GM12801 (cell line): ENCODE measurements at regions not wholly inside any gene's neighbourhood (a gene's known extent, or its start where the extent isn't known, plus 50 kb on each side); places are given as distances from the start of the nearest gene placed in this dataset.

Experiments used
- CTCF ChIP-seq: IDR thresholded peaks from one replicate; pipeline ENCODE4 v1.5.1; 2011; ENCODE audit warnings: control low read depth; ENCODE audit not compliant: insufficient read length; ENCODE audit errors: extremely low read depth

- no peak for TF ChIP-seq CTCF
Observed at GRCh38 chr4:67393007-67393406, 152.3 kb downstream of the CENPC start.

GRCh38 chr4:67380154-67380553 lies 165.1 kb downstream of the CENPC start:
- TF ChIP-seq CTCF = no peak

GRCh38 chr4:67375291-67375690 lies 170.0 kb downstream of the CENPC start:
- no peak for TF ChIP-seq CTCF

GRCh38 chr4:67371615-67372014 lies 173.7 kb downstream of the CENPC start:
- TF ChIP-seq CTCF = no peak

GRCh38 chr4:67366311-67366861 lies 178.9 kb downstream of the CENPC start:
- no peak for TF ChIP-seq CTCF

- TF ChIP-seq CTCF = no peak
Observed at GRCh38 chr4:67365661-67366245, 179.6 kb downstream of the CENPC start.

GRCh38 chr4:67355806-67356205 lies 189.5 kb downstream of the CENPC start:
- no peak for TF ChIP-seq CTCF
